SK-N-SH treated with all-trans-retinoic acid at 6 μM for 48 hours (cell line): ENCODE measurements at regions not wholly inside any gene's neighbourhood (a gene's known extent, or its start where the extent isn't known, plus 50 kb on each side); places are given as distances from the start of the nearest gene placed in this dataset.

Source experiments
- ATAC-seq: fragments of 200-7000 bp; cut with Tn5 transposase; 3 replicates; pipeline ENCODE4 v1.9.1; 2020; ENCODE audit warnings: mild to moderate bottlenecking, moderate library complexity
- ARNTL ChIP-seq: fragments of 450-650 bp; formaldehyde crosslinking; IDR thresholded peaks from 2 replicates; pipeline ENCODE4 v1.5.0; 2020; ENCODE audit warnings: low read depth, mild to moderate bottlenecking, moderate library complexity, borderline replicate concordance
- BACH2 ChIP-seq: fragments of 250-450 bp; sonication (Bioruptor Pico); IDR thresholded peaks from 2 replicates; pipeline ENCODE4 v1.9.0; 2021; ENCODE audit warnings: mild to moderate bottlenecking, borderline replicate concordance
- CSDC2 ChIP-seq: fragments of 250-450 bp; sonication (Bioruptor Pico); IDR thresholded peaks from 2 replicates; pipeline ENCODE4 v1.5.0; 2020; ENCODE audit warnings: mild to moderate bottlenecking, moderate library complexity
- ESRRG ChIP-seq: fragments of 250-450 bp; sonication (Bioruptor Pico); IDR thresholded peaks from 2 replicates; pipeline ENCODE4 v1.6.1; 2021; ENCODE audit warnings: mild to moderate bottlenecking
- GLIS3 ChIP-seq: fragments of 250-450 bp; sonication (Bioruptor Pico); IDR thresholded peaks from 2 replicates; pipeline ENCODE4 v1.5.0; 2020; ENCODE audit warnings: mild to moderate bottlenecking, moderate library complexity
- ISL1 ChIP-seq: fragments of 250-450 bp; sonication (Bioruptor Pico); IDR thresholded peaks from 2 replicates; pipeline ENCODE4 v2.1.2; 2022; ENCODE audit warnings: mild to moderate bottlenecking, moderate library complexity
- OSR1 ChIP-seq: fragments of 250-450 bp; sonication (Bioruptor Pico); IDR thresholded peaks from 2 replicates; pipeline ENCODE4 v1.8.0; 2022; ENCODE audit warnings: moderate library complexity, mild to moderate bottlenecking, inconsistent platforms
- PPARA ChIP-seq: fragments of 250-450 bp; sonication (Bioruptor Pico); IDR thresholded peaks from 2 replicates; pipeline ENCODE4 v1.5.0; 2020; ENCODE audit warnings: mild to moderate bottlenecking, borderline replicate concordance
- RARB ChIP-seq: fragments of 250-450 bp; sonication (Bioruptor Pico); IDR thresholded peaks from 2 replicates; pipeline ENCODE4 v1.8.0; 2021; ENCODE audit warnings: mild to moderate bottlenecking, moderate library complexity
- SNAI2 ChIP-seq: fragments of 250-450 bp; sonication (Bioruptor Pico); IDR thresholded peaks from 2 replicates; pipeline ENCODE4 v1.5.0; 2020; ENCODE audit warnings: mild to moderate bottlenecking, moderate library complexity
- TCF4 ChIP-seq: fragments of 250-450 bp; sonication (Bioruptor Pico); IDR thresholded peaks from 2 replicates; pipeline ENCODE4 v1.8.0; 2021; ENCODE audit warnings: mild to moderate bottlenecking, moderate library complexity, borderline replicate concordance
- TOX ChIP-seq: fragments of 250-450 bp; sonication (Bioruptor Pico); IDR thresholded peaks from 2 replicates; pipeline ENCODE4 v1.8.0; 2021; ENCODE audit warnings: mild to moderate bottlenecking, moderate library complexity, borderline replicate concordance
- ZC3H10 ChIP-seq: fragments of 250-450 bp; sonication (Bioruptor Pico); IDR thresholded peaks from 2 replicates; pipeline ENCODE4 v1.5.1; 2021; ENCODE audit warnings: mild to moderate bottlenecking, moderate library complexity
- ZFP3 ChIP-seq: fragments of 250-450 bp; sonication (Bioruptor Pico); IDR thresholded peaks from 2 replicates; pipeline ENCODE4 v1.5.0; 2020; ENCODE audit warnings: mild to moderate bottlenecking, moderate library complexity
- ZFP30 ChIP-seq: fragments of 450-650 bp; formaldehyde crosslinking; IDR thresholded peaks from 2 replicates; pipeline ENCODE4 v1.5.0; 2022; ENCODE audit warnings: mild to moderate bottlenecking, moderate library complexity
- ZNF565 ChIP-seq: fragments of 450-650 bp; formaldehyde crosslinking; conservative IDR thresholded peaks from 2 replicates; pipeline ENCODE4 v1.5.0; 2020; ENCODE audit warnings: low read depth, mild to moderate bottlenecking, moderate library complexity
- ZNF70 ChIP-seq: fragments of 450-650 bp; formaldehyde crosslinking; IDR thresholded peaks from 2 replicates; pipeline ENCODE4 v1.5.0; 2020; ENCODE audit warnings: mild to moderate bottlenecking, moderate library complexity
- ZNF8 ChIP-seq: fragments of 450-650 bp; formaldehyde crosslinking; IDR thresholded peaks from 2 replicates; pipeline ENCODE4 v1.5.0; 2020; ENCODE audit warnings: mild to moderate bottlenecking, moderate library complexity
- TF ChIP-seq, protein P1 (sequence below): fragments of 250-450 bp; sonication (Bioruptor Pico); IDR thresholded peaks from 2 replicates; pipeline ENCODE4 v1.8.0; 2021; ENCODE audit warnings: low read depth, mild to moderate bottlenecking, moderate library complexity, borderline replicate concordance
- TF ChIP-seq, protein P2 (sequence below): fragments of 250-450 bp; sonication (Bioruptor Pico); IDR thresholded peaks from 2 replicates; pipeline ENCODE4 v1.5.0; 2020; ENCODE audit warnings: mild to moderate bottlenecking, moderate library complexity
- TF ChIP-seq, protein P3 (sequence below): fragments of 250-450 bp; sonication (Bioruptor Pico); IDR thresholded peaks from 2 replicates; pipeline ENCODE4 v1.8.0; 2020; ENCODE audit warnings: mild to moderate bottlenecking, moderate library complexity, borderline replicate concordance
- TF ChIP-seq, protein P4 (sequence below): fragments of 250-450 bp; sonication (Bioruptor Pico); IDR thresholded peaks from 2 replicates; pipeline ENCODE4 v1.5.1; 2020; ENCODE audit warnings: low read depth, mild to moderate bottlenecking, moderate library complexity
- TF ChIP-seq, protein P5 (sequence below): fragments of 250-450 bp; sonication (Bioruptor Pico); IDR thresholded peaks from 2 replicates; pipeline ENCODE4 v1.5.1; 2021; ENCODE audit warnings: mild to moderate bottlenecking, moderate library complexity

DNA sequence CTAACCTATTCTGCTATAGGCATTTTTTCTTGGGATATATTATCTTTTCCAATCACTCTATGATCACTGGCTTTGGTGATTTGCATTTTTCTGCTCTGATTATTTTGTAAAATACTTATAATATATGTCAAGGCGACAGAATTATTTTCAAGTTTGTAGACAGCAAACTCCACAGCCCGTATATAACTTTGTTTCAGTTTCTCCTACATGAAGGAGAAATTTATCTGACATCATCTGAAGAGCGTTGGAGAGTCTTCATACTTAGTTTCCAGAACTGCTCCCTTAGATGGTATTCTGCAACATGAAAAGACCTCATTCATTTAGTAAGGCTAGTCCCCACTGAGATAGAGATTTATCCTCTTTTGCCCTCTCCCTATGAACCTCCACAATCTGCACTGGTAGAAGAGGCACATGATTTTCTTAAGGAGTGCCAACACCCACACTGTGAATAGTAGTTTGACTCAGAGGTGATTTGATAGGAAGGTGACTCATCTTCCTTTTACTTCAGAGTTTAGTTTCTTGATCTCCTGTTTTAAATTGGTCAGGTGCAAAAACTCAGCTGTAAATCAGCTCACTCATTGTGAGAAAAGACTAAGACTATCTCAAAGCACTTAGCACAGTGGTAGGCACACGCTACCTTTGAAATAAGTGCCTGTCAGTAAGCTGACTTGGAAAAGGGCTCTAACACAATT is 1848.6 kb upstream of the CELF4 start:
- no peak for ATAC-seq

DNA sequence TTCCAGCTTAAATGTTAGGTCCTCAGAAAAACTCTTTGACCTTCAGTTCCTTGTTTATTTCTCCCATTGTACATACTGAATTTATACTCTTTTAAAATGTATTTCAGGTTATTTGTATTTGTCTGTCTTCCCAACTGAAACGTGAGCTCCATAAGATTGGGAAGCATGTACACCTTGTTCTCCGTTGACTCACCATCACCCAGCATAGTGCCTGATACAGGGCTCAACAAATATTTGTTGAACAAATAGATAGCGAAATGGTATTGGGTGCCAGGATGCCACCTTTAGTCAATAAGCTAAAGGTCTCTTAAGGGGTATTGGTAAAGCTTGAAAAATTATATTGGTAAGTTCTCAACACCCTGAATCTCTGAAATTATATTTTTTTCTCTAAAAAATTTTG is 1841.3 kb upstream of the CELF4 start:
- TF ChIP-seq PPARA (CRISPR knock-in tag) (no peak), GLIS3 (CRISPR knock-in tag) (no peak), ZNF8 (CRISPR knock-in tag) (no peak), ZC3H10 (CRISPR knock-in tag) (no peak), ZNF565 (CRISPR knock-in tag) (no peak), SNAI2 (CRISPR knock-in tag) (no peak), TOX (CRISPR knock-in tag) (no peak), ARNTL (no peak), ISL1 (CRISPR knock-in tag) (no peak)
- TF ChIP-seq, protein P1, sequence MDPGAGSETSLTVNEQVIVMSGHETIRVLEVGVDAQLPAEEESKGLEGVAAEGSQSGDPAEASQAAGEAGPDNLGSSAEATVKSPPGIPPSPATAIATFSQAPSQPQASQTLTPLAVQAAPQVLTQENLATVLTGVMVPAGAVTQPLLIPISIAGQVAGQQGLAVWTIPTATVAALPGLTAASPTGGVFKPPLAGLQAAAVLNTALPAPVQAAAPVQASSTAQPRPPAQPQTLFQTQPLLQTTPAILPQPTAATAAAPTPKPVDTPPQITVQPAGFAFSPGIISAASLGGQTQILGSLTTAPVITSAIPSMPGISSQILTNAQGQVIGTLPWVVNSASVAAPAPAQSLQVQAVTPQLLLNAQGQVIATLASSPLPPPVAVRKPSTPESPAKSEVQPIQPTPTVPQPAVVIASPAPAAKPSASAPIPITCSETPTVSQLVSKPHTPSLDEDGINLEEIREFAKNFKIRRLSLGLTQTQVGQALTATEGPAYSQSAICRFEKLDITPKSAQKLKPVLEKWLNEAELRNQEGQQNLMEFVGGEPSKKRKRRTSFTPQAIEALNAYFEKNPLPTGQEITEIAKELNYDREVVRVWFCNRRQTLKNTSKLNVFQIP = no peak
- TF ChIP-seq, all 23 proteins: peak for 0
- no peak for ATAC-seq

More for the DNA sequence above, 1848.6 kb upstream of the CELF4 start:
- no peak for TF ChIP-seq ZFP30 (CRISPR knock-in tag)
- TF ChIP-seq TCF4 (CRISPR knock-in tag) = no peak
- TF ChIP-seq RARB = no peak
- TF ChIP-seq ZNF70 (CRISPR knock-in tag) = no peak
- TF ChIP-seq GLIS3 (CRISPR knock-in tag) = no peak
- TF ChIP-seq, protein P2, sequence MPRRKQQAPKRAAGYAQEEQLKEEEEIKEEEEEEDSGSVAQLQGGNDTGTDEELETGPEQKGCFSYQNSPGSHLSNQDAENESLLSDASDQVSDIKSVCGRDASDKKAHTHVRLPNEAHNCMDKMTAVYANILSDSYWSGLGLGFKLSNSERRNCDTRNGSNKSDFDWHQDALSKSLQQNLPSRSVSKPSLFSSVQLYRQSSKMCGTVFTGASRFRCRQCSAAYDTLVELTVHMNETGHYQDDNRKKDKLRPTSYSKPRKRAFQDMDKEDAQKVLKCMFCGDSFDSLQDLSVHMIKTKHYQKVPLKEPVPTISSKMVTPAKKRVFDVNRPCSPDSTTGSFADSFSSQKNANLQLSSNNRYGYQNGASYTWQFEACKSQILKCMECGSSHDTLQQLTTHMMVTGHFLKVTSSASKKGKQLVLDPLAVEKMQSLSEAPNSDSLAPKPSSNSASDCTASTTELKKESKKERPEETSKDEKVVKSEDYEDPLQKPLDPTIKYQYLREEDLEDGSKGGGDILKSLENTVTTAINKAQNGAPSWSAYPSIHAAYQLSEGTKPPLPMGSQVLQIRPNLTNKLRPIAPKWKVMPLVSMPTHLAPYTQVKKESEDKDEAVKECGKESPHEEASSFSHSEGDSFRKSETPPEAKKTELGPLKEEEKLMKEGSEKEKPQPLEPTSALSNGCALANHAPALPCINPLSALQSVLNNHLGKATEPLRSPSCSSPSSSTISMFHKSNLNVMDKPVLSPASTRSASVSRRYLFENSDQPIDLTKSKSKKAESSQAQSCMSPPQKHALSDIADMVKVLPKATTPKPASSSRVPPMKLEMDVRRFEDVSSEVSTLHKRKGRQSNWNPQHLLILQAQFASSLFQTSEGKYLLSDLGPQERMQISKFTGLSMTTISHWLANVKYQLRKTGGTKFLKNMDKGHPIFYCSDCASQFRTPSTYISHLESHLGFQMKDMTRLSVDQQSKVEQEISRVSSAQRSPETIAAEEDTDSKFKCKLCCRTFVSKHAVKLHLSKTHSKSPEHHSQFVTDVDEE (CRISPR knock-in tag) = no peak
- TF ChIP-seq OSR1 (CRISPR knock-in tag) = no peak
- no peak for TF ChIP-seq ZNF8 (CRISPR knock-in tag)
- no peak for TF ChIP-seq ZC3H10 (CRISPR knock-in tag)
- TF ChIP-seq, protein P3, sequence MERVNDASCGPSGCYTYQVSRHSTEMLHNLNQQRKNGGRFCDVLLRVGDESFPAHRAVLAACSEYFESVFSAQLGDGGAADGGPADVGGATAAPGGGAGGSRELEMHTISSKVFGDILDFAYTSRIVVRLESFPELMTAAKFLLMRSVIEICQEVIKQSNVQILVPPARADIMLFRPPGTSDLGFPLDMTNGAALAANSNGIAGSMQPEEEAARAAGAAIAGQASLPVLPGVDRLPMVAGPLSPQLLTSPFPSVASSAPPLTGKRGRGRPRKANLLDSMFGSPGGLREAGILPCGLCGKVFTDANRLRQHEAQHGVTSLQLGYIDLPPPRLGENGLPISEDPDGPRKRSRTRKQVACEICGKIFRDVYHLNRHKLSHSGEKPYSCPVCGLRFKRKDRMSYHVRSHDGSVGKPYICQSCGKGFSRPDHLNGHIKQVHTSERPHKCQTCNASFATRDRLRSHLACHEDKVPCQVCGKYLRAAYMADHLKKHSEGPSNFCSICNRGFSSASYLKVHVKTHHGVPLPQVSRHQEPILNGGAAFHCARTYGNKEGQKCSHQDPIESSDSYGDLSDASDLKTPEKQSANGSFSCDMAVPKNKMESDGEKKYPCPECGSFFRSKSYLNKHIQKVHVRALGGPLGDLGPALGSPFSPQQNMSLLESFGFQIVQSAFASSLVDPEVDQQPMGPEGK (CRISPR knock-in tag) = no peak
- TF ChIP-seq, protein P4, sequence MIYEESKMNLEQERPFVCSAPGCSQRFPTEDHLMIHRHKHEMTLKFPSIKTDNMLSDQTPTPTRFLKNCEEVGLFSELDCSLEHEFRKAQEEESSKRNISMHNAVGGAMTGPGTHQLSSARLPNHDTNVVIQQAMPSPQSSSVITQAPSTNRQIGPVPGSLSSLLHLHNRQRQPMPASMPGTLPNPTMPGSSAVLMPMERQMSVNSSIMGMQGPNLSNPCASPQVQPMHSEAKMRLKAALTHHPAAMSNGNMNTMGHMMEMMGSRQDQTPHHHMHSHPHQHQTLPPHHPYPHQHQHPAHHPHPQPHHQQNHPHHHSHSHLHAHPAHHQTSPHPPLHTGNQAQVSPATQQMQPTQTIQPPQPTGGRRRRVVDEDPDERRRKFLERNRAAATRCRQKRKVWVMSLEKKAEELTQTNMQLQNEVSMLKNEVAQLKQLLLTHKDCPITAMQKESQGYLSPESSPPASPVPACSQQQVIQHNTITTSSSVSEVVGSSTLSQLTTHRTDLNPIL (CRISPR knock-in tag) = no peak
- no peak for TF ChIP-seq SNAI2 (CRISPR knock-in tag)
- TF ChIP-seq, protein P5, sequence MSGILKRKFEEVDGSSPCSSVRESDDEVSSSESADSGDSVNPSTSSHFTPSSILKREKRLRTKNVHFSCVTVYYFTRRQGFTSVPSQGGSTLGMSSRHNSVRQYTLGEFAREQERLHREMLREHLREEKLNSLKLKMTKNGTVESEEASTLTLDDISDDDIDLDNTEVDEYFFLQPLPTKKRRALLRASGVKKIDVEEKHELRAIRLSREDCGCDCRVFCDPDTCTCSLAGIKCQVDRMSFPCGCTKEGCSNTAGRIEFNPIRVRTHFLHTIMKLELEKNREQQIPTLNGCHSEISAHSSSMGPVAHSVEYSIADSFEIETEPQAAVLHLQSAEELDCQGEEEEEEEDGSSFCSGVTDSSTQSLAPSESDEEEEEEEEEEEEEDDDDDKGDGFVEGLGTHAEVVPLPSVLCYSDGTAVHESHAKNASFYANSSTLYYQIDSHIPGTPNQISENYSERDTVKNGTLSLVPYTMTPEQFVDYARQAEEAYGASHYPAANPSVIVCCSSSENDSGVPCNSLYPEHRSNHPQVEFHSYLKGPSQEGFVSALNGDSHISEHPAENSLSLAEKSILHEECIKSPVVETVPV (CRISPR knock-in tag) = no peak

DNA sequence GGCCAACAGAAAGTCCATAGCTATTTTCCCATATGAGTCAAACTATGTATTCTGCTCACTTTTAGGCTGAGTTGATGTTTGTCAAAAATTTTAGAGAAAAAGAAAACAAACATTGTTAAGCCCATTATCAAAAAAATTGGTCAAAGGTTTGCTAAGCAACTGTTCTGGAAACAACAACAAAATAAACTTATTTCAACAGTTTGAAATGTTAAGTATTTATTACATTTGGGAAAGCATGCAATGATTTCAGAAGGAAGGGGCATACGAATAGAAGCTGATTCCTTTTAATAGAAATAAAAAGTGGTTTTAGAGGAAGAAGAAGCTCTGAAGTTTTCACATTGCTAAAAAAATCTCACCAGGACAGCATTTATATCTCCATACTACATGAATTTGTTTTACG is 1837.5 kb upstream of the CELF4 start:
- no peak for TF ChIP-seq ZFP30 (CRISPR knock-in tag)
- TF ChIP-seq ESRRG (CRISPR knock-in tag) = no peak
- TF ChIP-seq RARB = no peak
- TF ChIP-seq BACH2 (CRISPR knock-in tag) = no peak
- no peak for TF ChIP-seq ZC3H10 (CRISPR knock-in tag)
- no peak for TF ChIP-seq ZNF8 (CRISPR knock-in tag)
- no peak for TF ChIP-seq ZFP3 (CRISPR knock-in tag)
- no peak for TF ChIP-seq ARNTL
- TF ChIP-seq, protein P2 (CRISPR knock-in tag) = no peak
- TF ChIP-seq PPARA (CRISPR knock-in tag) = no peak
- no peak for TF ChIP-seq CSDC2 (CRISPR knock-in tag)
- TF ChIP-seq OSR1 (CRISPR knock-in tag) = no peak
- no peak for ATAC-seq
